ENCODE measurements at regions not wholly inside any gene's neighbourhood (a gene's known extent, or its start where the extent isn't known, plus 50 kb on each side); places are given as distances from the start of the nearest gene placed in this dataset.
"Not testable (repeated sequence)": the region's sequence is repeated elsewhere in the genome, so short reads cannot be mapped to it uniquely, and the experiment has no call there.

DNA sequence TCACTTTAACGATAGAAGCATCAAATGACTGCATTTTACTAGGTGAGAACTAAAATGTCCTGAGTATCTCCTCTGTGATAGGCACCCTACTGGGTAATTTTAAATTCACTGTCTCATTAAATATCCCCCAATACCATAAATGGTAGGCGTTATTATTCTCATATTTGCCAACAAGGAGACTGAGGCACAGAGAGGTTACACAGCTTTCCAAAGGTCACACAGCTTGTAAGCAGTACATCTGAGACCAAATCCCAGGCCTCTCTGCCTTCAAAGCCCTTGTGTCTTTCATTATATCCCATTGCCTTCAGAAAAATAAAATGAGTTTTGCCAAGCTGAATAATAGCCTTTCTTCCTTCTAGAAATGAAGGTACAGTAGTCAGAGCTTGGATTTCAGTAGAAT lies 502.6 kb downstream of the HAPSTR1 start:
- DNase-seq (ENCODE audit: low spot score) = no peak

DNA sequence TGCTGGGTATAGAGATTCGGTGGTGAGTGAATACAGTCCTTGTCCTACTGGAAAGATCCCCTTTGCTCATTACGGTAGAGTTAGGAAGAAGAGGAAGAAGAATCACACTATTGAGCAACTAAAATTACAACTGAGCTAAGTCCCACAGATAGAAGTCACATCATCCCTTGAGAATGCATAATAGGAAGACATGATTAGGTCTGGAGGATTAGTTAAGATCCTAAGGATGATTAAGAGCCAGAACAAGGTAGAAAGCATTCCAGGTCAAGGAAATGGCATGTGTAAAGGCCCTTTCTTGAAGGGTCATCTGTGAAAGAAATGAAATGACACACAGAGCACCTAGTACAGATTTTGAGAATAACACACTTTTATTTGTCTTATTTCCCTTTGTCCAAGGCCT lies 503.5 kb downstream of the HAPSTR1 start:
- no peak for DNase-seq (ENCODE audit: low spot score)

DNA sequence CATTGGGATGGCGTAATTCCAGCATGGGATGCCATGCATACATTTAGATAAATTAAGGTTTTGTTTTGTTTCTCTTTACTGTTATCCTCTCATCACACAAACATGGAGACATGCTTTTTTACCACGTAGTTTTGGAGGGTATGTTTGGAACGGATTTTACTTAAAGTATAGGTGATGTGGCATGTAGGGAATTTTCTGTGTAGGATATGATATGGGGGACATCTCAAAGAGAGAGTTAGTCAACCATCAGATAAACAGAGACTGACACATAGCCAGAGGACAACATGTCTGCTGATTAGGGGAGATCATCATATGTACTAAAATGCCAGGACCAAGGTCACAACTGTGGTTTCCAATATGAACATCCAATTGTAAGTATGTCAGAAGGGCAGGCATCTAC lies 503.9 kb downstream of the HAPSTR1 start:
- DNase-seq (ENCODE audit: low spot score) = no peak

DNA sequence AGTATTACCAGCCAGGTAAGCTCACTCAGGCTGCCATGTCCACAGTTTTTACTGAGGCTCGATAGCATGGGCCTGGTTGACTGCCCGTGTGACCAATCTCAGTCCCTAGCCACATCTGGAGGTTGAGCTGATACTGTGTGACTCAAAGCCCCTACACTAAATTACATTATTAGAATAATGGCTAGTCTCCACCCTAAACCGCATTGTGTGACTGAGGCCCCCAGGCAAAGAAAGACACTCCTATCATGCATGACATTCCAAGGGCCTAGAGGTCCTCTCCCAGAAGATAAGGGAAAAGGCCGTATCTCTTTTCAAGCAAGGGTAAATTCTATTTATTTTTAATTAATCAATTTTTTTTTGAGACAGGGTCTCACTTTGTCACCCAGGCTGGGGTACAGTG lies 505.3 kb downstream of the HAPSTR1 start:
- DNase-seq (ENCODE audit: low spot score) = no peak

DNA sequence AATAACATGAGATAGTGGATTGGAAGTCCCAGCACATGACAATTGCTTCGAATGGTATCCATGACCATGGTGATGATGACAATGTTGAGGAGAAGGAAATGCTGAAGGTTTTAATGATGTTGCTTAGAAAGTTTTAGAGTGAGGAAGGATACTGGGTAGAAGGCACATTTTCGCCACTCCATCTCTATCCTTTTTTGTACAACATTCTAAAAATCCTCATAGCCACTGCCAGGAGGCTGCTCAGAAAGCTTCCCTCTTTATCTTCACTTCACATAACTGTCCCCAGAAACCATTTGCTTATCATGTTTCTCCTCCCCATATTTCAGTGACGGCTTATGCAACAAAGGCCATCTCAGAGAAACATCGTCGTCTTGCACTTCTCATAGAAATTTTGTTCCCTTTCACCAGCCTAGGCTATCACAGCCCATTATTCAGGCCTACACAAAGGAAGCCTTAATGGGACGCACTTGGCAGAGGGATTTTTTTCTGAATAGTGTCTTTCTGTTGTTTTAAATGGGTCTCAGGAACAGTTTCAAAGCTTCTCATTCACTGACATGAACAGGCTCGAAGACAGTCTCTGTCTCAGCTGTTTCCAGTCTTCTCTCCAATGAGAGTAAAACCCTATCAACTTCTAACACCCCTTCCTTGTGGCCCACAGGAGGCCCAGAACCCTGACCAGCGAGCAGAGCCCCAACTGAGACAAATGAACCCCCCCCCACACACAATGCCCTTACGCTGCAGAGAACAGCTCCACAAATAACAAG lies 506.7 kb downstream of the HAPSTR1 start:
- DNase-seq (ENCODE audit: low spot score) = no peak

DNA sequence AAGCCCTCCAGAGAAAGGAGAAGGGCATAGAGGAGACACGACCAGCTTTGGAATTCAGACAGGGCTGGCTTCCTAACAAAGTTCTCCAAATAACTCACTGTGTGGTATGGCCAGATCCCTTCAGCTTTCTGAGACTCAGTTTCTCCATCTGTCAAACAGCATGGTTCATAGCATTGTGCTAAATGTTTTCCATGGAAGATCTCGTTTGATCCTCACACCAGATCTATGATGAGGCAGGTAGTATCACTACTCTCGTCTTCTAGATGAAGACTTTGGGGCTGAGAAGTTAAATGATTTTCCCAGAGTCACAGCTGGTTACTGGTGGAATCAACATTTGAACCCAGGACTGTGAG lies 507.3 kb downstream of the HAPSTR1 start:
- DNase-seq (ENCODE audit: low spot score) = no peak

DNA sequence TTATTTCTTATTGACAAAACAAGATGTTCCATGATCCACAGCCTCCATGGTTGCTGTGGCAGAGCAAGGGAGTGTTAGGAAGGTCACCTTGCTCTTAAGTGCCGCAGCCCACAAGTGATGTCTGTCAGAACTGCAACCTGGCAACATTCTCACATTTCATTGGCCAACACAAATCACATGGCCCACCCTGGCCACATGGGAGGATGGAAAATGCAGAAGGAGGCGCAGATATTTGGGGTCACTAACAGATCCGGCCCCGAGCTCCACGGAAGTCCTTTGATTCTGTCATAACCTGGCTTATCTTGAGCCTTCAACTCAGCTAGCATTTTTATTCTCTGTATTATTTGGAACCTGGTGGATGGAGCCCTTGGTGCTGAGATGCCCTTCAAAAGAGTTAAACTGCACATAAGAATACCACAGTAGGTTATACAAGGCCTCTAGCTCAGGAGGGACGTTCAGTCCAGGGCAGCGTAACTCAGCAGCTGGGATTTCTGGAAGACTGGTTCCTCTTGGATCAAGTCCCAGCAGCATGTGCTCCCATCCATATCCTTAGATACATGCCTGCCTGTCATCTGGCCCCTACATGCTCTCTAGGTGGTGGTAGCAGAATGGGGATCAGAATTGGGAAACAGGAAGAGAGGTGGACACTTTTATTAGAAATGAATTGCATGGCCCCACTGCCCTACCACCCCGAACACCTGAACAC lies 508.1 kb downstream of the HAPSTR1 start:
- no peak for DNase-seq (ENCODE audit: low spot score)

DNA sequence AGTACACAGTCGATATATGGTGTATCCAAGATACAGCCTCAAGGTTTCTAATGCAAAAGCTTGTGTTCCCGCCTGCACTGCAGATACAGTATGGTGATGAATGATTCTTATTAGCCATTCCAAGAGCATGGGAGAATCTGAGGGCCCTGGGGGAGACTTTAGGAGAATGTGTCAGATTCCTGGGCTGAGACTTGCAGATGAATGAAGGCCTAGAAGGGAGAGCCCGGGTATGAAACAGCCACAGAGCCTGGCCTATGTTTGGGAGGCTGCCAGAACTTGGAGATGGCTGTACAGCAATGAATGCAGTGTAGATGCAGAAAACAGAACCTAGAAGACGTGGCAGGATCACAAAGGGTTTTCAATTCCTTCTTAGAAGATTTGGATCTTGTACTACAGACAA lies 510.7 kb downstream of the HAPSTR1 start:
- DNase-seq (ENCODE audit: low spot score) = no peak

DNA sequence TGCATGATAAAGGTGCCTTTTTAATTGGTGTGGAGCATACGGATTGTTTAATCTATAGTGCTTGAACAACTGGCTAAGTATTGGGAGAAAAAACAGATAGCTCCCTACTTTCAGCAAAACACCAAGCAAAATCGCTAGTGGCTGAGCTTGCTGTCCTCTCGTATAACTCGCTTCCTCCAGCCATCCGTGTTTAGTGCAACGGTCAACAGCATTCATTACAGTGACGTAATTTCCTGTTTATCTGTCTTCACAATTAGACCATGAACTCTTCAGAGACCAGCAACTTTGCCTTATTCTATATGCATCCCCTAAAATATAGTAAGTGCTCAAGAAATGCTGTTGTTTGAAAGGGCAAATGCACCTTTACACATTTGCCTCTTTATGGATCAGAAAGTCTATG lies 511.9 kb downstream of the HAPSTR1 start:
- no peak for DNase-seq (ENCODE audit: low spot score)

DNA sequence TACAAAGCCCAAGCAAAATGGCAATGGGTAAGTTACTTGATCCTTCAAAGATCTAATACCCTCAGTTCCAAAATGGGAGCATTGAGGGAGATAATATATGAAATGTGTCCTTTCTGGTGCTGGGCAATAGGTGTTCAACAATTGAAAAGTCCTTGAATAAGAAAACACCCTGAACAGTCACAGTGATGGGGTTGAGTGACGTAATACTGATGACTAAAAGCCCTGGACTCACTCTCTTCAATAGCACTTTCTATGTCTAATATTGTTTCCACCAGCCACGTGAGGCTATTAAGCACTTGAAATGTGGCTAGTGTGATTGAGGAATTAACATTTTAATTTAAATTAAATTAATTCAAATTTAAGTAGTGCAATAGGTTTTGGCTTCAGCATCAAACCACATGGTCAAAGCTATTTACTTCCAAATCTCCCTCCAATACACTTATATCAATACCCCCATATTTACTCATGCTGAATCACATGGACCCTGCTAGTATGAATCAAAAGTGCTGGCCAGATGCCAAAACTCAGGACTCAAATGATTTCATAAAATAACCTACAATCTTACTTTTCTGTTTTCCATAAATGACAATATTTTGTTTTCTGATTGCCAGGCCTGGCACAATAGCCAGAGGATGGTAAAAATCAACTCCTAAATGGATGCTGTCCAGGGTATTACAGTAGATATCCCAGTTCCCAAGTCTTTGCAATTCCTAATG lies 516.2 kb downstream of the HAPSTR1 start:
- DNase-seq (ENCODE audit: low spot score) = no peak

DNA sequence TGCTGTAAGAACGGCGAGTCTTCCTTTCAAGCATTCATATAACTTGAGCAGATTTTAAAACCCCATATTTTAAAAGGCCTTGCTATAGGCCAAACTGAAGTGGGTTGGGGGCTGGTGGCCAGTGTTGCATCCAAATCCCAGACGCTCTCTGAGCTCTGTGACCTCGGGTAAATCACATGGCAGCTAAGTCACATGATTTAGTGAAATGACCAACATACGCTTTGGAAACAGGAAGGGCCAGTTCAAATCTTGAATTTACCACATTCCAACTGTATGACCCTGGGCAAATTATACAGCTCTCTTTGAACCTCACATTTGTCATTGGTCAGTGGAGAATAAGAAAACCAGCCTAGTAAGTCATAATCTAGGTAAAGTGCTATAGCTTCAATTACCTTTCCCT lies 519.3 kb downstream of the HAPSTR1 start:
- no peak for DNase-seq (ENCODE audit: low spot score)

DNA sequence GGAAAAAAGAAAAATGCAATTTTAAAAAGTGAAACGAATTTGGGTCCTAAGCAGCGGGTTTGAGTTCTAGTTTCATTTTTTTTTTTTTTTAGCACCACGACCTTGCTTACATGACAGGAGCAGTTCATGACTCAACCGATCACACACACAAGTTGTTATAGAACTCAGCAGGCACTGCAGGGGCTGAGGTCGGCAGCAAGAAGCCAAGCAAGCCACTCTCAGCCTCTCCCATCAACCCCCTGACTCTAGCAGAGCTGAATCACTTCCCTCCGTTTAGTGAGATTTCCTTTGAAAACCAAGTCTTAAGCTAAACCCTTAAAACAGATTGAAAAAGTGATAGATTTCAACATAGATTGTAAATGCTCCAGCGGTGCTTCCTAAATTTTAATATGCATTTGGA lies 520.8 kb downstream of the HAPSTR1 start:
- DNase-seq (ENCODE audit: low spot score) = no peak

DNA sequence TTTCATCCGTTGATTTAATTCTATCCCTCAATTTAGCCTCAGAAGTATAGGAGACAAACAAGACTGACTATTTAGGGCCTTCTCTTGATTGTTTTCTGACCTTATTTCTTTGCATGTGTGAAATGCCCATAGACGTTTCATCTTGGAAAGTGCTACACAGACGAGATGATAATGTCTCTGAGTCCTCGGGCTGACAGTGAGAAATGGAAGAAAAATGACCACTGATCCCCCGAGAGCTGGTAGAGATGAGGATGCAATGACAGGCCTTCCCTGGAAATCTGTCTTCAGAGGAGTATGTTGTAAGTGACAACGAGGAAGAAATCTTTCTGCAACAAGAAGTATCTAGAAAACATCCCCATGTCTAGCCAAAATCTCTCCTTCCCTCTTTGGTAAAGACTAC lies 522.9 kb downstream of the HAPSTR1 start:
- DNase-seq (ENCODE audit: low spot score) = no peak

DNA sequence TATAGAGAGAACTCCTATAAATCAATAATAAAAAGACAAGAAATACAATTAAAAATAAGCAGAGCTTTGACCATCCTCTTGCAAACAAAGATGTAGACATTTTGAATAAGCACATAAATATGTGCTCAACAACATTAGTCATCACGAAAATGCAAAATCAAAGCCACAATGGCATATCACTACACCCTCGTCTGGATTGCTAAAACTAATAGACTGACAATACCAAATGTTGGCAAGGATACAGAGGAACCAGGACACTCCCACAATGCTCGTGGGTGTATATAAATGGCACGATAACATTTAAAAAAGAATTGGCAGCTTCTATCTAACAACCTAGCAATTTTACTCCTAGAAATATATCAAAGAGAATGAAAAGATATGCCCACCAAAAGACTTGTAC lies 530.8 kb downstream of the HAPSTR1 start:
- DNase-seq (ENCODE audit: low spot score) = no peak

DNA sequence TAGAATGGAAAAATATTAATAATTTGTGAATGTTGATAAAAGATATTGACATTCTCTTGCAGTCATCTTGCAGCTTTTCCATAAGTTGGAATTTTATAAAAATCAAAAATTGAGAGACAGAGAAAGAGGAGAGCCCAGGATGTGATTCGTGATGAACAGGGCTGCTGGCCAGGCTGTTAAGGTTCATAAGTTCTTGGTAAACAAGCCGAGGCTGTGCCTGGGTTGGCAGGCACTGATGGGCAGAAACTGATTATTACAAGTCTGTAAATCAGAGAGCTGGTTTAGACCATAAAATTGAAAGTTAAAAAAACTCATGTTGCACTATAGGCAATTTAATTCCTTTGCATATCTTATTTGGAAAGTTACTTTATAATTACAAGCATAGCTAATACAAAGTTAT lies 533.7 kb downstream of the HAPSTR1 start:
- DNase-seq (ENCODE audit: low spot score) = no peak

DNA sequence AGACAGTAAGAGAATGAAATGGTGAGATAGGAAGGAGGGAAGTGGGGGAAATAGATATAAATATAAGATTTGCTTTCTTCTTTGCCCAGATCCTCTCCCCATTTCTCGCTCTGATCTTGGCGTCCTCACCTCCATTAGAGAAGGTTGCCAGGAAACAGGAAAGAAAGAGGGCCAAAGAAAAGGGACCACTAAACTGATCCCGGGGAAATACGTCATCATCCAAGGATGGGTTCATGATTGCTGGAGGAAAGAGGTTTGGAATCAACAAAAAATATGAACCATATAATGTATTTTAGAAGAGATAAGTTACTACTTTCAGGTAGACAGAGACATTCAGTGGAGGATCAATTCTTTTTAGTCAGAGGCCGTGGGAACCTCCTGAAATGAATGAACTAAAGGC lies 536.0 kb downstream of the HAPSTR1 start:
- no peak for DNase-seq (ENCODE audit: low spot score)

DNA sequence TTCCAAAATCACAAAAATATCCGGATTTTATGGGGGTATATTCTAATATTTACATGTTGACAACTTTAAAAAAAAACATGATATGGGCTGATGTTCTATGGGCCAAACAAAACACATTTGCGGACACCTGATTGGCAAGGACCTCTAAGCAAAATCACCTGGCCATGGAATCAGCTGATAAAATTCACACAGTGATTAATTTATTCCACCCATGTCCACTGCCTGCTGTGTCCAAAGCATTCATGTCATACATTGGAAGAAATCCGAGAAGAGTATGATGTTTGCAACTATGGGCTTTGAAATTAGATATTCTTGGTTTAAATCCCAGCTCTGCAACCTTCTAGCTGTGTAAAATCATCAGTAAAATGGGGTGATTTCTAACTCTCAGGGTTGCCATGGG lies 538.7 kb downstream of the HAPSTR1 start:
- no peak for DNase-seq (ENCODE audit: low spot score)

DNA sequence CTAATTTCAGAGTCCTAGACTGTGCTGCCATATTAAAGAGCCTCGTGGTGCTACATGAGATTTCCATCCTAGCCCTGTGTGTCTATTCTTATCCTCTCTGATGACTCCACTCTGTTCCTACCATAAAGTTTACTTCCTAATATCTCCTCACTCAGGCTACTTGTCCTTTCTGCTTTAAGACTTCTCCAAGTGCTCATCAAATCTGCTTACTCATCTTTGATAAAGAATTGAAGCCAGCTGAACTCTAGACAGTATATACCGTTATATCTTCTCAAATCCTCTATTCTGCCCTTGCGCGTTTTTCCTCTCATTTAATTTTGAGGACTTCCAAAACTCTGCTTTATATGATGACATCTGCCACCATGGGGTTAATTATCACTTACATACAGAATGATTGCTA lies 539.5 kb downstream of the HAPSTR1 start:
- DNase-seq (ENCODE audit: low spot score) = no peak

DNA sequence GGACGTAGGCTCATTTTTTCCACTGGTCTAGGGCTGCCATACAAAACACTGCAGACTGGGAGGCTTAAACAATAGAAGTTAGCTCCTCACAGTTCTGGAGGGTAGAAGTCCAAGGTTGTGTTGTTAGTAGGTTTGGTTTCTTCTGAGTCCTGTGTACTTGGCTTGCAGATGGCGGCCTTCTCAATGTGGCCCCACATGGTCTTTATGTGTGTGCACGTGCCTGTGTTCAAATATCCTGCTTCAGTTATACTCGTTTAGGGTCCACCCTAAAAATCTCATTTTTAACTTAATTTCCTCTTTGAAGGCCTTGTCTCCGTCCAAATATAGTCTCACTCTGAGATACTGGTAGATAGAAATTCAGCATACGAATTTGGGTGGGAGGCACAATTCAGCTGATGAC lies 542.4 kb downstream of the HAPSTR1 start:
- no peak for DNase-seq (ENCODE audit: low spot score)

DNA sequence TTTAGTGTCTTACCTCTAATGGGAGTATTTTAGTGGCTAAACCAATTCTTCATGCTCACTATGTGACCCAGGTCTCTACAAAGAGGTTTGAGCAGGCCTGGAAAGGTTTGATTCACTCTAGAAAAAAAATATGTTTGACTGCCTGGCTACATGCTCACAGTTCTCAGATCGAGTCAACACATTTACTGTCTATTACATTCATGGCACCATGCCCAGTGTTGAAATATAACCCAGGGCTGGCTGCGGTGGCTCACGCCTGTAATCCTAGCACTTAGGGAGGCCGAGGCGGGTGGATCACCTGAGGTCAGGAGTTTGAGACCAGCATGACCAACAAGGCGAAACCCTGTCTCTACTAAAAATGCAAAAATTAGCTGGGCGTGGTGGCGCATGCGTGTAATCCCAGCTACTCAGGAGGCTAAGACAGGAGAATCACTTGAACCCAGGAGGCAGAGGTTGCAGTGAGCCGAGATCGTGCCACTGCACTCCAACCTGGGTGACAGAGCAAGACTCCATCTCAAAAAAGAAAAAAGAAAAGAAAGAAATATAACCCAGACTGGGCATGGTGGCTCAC lies 543.8 kb downstream of the HAPSTR1 start:
- not testable (repeated sequence) for DNase-seq (ENCODE audit: low spot score)

DNA sequence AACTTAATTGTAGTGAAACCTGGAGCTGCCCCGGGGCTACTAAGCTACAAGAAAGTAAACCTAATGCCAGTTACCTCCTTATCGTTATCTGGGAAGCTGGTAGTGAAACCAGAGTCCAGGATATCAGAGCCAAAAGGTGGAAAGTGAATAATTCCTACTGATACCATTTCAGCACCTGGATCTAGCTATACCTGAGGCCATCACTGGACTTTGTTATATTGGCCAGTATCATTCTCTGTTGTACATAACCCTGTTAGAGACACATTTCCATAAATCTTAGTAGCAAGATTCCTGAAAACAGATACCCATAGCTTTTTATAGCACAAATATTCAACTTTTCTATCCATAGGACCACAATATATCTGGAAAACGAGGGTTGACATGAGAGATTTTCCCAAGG lies 538.0 kb downstream of the GRIN2A start:
- no peak for DNase-seq (ENCODE audit: low spot score)

DNA sequence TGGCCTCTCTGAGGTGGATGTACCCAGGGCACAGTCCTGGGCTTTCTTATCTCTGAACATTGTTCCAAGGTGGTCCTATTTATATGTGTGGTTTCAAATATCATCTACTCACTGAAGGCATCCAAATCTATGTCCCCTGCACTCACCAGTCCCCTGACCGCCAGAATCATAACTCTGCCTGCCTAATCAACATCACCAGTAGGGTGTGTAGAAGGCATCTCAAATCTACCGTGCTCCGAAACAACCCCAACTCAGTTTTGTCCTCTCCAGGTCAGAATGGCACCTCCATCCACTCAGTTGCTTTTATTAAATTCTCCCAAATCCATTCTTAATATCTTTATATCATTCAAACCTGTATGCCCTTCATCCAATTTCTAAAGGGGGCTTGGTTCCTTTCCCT lies 536.3 kb downstream of the GRIN2A start:
- no peak for DNase-seq (ENCODE audit: low spot score)
